GM19467 (cell line): ENCODE measurements at regions not wholly inside any gene's neighbourhood (a gene's known extent, or its start where the extent isn't known, plus 50 kb on each side); places are given as distances from the start of the nearest gene placed in this dataset.
"Not testable (repeated sequence)": the region's sequence is repeated elsewhere in the genome, so short reads cannot be mapped to it uniquely, and the experiment has no call there.

Source experiments
- ATAC-seq: cut with Tn5 transposase; IDR thresholded peaks from one replicate; pipeline ENCODE4 v1.9.1; 2021; ENCODE audit warnings: mild to moderate bottlenecking, moderate library complexity; ENCODE audit not compliant: unreplicated experiment

GRCh38 chr18:37852464-37852863 is 286.9 kb upstream of the CELF4 start:
- no peak for ATAC-seq

- no peak for ATAC-seq
Observed at GRCh38 chr18:37847544-37847943, 281.9 kb upstream of the CELF4 start.

GRCh38 chr18:37846996-37847395 is 281.4 kb upstream of the CELF4 start:
- ATAC-seq: no peak

- ATAC-seq: no peak
Observed at GRCh38 chr18:37845498-37845897, 279.9 kb upstream of the CELF4 start.

- ATAC-seq: no peak
Observed at GRCh38 chr18:37844209-37844970, 278.8 kb upstream of the CELF4 start.

- ATAC-seq: no peak
Observed at GRCh38 chr18:37838083-37838482, 272.5 kb upstream of the CELF4 start.

- no peak for ATAC-seq
Observed at GRCh38 chr18:37836071-37836970, 270.7 kb upstream of the CELF4 start.

GRCh38 chr18:37832010-37832695 is 266.6 kb upstream of the CELF4 start:
- not testable (repeated sequence) for ATAC-seq

- ATAC-seq: no peak
Observed at GRCh38 chr18:37812961-37813360, 247.4 kb upstream of the CELF4 start.

- ATAC-seq: no peak
Observed at GRCh38 chr18:37805773-37806404, 240.3 kb upstream of the CELF4 start.

GRCh38 chr18:37796823-37797349 is 231.3 kb upstream of the CELF4 start:
- ATAC-seq: no peak

GRCh38 chr18:37787452-37787851 is 221.9 kb upstream of the CELF4 start:
- no peak for ATAC-seq

GRCh38 chr18:37783771-37784170 is 218.2 kb upstream of the CELF4 start:
- ATAC-seq: no peak

- no peak for ATAC-seq
Observed at GRCh38 chr18:37779220-37779619, 213.6 kb upstream of the CELF4 start.

GRCh38 chr18:37778417-37779165 is 213.0 kb upstream of the CELF4 start:
- peak; percentile 71 for ATAC-seq

GRCh38 chr18:37769826-37770225 is 204.2 kb upstream of the CELF4 start:
- no peak for ATAC-seq

GRCh38 chr18:37764541-37765288 is 199.1 kb upstream of the CELF4 start:
- no peak for ATAC-seq

GRCh38 chr18:37762076-37762621 is 196.6 kb upstream of the CELF4 start:
- ATAC-seq: no peak

- ATAC-seq: no peak
Observed at GRCh38 chr18:37754141-37754540, 188.5 kb upstream of the CELF4 start.
